ENCODE measurements at regions not wholly inside any gene's neighbourhood (a gene's known extent, or its start where the extent isn't known, plus 50 kb on each side); places are given as distances from the start of the nearest gene placed in this dataset.
A peak's percentile ranks its signal among the peaks of the same experiment; 100 is the strongest.

DNA sequence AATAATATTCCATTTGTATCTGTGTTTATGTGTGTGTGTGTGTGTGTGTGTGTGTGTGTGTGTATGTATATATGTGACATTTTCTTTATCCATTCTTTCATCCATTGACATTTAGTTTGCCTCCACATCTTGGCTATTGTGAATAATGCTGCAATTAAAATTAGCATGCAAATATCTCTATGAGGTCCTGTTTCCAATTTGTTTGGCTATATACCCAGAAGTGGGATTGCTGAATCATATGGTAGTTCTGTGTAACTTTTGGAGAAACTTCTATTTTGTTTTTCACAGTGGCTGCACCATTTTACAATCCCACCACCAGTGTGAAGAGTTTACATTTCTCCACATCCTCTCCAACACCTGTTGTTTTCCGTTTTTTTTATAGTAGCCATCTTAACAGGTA is 53.1 kb downstream of the CH25H start:
- DNase-seq: no peak

DNA sequence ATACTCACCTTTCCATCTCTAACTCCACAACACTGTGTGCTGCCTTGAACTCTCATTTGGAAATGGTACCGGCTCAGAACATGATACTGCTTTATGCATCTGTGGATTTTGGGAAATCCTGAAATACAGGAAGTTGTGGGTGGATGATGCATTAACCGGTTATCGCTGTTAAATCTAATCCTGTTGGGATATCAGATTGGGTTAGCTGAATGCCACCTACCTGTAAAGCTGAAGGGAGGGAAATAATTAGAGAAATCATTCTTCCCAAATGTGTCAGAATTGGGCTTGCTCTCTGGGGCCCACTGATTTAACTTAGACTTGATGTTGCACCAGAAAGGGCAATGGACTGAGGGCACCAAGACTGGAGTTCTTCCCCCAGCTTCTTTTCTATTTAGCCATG is 54.0 kb downstream of the CH25H start:
- DNase-seq: no peak

DNA sequence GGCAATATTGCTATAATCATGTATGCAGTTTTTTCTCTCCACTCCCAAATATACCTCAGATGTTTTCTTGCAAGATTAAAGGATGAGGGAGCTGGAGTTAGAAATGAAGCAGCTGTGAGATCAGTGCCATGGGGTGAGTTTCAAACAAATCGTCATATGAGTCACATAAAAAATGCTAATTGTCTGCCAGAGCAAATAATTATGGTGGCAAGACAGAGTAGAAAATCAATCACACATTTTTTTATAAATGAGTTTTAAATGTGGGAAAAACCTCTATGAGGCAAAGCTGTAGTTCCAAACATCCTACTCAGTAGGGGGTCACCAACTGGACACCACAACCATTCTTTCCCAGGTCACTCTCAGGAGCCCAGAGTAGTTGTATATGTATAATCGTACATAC is 55.3 kb downstream of the CH25H start:
- DNase-seq: no peak

DNA sequence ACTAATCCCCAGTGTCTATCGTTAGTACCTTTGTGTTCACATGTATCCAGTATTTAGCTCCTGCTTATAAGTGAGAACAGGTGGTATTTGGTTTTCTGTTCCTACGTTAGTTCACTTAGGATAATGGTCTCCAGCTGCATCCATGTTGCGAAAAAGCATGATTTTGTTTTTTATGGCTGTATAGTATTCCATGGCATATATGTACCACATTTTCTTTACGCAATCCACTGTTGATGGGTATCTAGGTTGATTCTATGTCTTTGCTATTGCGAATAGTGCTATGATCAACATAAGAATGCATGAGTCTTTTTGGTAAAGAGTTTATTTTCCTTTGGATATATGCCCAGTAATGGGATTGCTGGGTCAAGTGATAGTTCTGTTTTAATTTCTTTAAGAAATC is 59.1 kb downstream of the CH25H start:
- DNase-seq: no peak

DNA sequence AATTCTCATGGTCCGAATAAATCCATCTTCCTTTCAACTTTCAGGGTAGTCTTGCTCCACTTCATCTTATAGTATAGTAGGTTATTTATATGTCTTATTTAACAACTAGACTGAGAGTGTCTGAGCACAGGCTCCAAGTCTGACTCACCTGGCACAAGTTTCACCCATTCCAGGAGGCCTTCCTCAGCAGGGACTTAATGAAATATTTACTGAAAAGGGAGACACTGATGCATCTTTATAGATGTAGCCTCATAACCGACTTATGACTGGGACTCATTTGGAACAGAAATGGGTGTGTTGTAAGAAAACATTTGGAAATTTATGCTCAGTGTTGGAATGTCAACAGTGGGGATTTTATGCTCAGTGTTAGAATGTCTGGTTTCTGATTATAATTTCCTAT is 59.9 kb downstream of the CH25H start:
- DNase-seq: peak; percentile 19

DNA sequence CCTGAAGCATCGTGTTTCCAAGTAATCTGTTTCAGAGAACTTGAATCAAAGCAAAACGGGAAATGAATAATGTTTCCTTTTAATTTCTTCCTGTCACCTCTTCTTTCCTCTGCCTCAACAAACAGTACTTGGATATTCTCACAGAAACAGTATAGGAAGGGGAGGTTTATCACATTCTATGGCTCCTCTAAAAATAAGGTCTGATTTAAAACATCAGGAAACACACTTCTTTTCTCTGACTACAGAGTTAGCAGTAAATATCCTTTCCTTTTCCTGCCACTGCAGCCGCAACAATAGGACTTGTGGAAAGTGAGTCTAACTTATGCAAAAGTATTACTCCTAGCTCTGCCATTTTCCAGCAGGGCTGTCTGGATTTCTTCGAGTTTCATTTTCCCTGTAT is 62.3 kb downstream of the CH25H start:
- DNase-seq: no peak

DNA sequence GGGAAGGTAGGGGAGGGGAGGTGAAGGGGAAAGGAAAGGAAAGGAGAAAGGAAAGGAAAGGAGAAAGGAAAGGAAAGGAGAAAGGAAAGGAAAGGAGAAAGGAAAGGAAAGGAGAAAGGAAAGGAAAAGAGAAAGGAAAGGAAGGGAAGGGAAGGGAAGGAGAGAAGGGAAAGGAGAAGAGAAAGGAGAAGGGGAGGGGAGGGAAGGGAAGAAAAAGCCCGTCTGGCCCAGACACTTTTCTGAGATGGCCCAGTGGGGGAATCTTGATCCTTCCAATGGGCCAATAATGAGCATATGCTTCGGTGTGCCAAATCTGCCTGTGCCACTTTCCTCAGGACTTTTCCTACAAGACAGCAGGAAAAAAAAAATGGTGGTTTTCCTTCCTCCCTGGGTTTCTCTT is 64.5 kb downstream of the CH25H start:
- DNase-seq: no peak

DNA sequence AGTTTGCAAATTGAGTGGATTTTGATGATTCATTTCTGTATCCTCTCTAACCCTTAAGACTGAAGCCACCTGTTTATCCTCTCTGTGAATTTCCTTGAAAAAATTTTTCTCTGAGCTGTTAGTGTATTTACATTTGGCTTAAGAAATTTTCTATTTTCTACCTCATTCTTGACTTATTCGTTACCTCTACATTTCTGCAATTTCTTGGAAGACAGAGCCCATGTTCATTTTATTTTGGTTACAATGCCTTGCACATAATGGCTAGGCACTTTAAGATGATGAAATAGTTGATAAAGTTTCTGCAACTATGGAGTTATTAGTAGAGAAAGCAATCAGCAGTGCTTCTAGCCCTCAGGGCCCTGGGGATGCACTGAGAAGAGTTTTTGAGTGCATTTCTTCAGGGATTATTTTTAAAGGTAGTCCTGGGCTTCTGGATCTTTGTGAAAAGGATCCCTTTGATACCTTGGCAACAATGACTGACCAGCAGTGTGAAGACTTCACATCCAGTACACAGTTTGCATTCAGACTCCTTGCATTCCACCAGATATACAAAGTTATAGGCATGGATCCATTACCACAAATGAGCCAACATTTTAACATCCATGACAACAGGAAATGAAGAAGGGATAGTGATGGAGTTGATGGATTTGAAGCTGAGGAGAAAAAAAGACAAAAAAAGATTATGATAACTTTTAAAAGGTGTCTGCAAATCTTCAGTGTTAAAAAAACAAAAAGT is 68.2 kb downstream of the CH25H start:
- DNase-seq: no peak

DNA sequence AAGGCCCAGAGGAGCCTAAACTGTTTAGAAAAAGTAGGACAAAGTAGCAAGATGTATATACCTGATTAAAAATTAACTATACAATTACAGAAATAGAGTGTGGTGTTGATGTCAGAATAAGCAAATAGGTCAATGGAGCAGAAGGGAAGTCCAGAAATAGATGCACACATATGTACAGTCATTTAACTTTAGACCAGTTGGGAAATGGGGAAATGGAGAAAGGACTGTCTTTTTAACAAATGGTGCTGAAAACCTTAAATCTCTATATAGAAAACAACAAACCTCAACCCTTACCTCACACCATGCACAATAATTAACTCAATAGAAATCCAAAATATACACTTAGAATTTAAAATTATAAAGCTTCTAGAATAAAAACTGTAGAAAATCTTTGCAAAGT is 72.2 kb downstream of the CH25H start:
- DNase-seq: no peak

DNA sequence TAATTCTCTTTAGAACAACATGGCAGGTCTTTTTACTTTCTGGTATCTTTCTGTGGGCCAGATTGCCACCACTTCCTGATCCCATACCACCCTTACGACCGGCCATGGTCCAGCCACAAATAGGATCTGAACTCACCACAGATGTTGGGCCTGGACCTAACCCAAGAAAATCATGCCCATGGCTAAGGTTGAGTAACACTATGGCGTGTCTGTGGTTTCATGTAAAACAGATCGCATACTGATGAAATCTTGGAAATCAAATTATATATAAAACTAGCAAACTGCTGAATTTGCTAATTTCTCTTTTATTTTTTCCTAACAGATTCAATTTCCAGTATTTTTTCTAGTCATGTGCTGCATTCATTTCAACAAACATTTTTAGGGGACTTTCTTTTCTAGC is 77.2 kb downstream of the CH25H start:
- peak; percentile 33 for DNase-seq

DNA sequence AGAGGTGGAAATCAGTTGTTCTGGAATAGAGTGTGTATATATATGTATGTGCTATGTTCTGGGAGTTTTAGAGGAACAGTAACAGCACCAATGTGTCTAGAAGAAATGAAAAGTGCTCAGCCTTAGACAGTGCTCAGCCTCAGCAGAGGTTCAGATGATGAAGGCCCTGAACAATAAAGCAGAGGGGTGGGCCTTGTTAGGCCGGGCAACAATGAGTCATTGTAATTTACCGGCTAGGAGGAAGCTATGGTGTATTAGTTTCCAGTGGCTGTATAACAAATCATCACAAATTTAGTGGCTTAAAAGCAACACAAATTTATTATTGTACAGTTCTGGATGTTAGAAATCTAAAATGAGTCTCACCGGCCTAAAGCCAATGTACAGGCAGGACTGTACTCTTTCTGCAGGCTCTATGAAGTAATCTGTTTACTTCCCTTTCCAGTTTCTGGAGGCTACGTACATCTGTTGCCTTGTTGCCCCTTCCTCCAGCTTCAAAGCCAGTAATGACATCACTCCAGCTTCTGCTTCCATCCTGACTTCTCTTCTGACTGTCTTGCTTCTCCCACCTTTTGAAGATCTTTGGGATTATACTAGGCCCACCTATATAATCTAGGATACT is 84.6 kb downstream of the CH25H start:
- no peak for DNase-seq

DNA sequence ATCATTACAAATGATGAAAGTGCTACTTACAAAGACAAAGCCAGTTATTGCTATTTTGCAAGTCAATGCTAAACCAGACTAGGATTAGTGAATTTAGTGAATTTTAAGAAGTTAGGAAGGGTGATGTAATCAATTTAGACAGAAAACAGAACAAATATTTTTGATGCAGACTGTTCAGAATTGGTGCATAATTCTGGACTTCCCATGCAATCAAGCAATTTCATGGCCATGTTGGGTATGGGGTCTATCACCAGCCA is 85.4 kb downstream of the CH25H start:
- DNase-seq: no peak

DNA sequence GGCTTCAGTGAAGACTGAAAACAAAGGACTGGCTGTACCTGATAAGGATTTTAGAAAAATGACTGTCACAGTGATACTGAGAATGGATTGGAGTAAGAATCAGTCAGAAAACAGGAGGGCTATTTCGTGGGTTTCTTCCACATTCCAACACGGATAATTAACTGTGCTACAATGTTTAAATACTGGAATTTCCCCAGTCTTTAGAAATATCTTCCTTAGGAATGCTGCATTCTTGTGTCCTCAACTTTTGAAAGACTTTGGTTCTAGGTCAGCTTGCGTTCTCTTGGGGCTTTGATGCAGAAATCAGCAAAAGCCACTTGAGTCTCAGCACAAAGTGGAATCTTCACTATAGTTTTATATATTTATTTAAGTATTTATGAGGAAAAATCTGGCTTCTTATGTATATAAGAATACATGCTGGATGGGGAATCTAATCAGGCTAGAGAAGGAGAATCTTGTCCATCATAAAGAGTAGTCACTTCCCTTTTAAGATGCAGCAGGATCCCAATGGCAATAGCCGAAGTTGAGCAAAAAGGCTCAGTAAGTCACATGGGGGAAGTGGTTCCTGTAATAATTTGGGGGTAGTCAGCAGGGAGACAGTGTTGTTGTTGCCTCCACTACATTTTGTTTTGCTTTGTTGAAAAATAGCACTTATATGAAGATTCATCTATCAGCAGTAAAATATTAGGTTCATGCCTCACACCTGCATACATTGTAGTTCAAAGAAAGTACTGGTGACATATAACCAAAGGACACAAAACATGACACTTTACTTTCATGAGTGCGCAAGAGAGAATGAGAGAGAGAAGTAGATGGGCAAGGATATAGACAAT is 86.0 kb downstream of the CH25H start:
- no peak for DNase-seq

DNA sequence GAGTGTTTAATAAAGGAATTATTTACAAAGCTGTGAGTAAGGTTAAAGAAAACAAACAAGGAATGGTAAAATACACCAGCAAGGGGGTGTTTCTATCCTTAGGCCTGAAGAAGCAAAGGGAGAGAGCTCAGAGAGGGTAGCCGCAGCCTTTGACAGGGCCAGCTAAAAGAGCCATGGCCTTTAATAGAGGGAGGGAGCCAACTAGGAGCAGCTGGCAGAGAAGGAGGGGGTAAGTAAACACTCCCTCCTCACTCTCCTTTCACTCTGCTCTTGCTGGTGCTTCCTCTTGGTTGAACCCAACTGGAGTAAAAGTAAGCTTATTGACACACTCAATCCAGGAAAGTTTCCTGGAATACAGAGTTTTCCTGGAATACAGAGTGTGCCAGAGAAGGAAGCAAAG is 87.5 kb downstream of the CH25H start:
- DNase-seq: no peak

DNA sequence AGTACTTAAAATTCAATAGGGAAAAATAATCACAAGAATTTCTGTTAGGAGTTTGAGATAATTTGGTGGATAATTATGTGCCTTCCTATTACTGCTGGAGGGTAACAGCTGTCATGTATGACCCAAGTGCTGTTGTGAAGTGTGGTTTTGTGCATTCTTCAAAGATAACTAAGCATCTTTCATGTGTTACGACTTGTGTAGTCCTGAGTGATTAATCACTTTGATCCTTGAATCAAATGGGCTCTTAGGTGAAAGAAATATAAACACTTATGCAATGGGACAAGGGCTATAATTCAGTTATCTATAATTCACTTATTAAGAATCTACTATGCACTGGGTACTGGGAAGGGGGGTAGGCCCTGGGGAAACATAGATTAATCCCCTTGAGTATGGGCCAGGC is 89.0 kb downstream of the CH25H start:
- peak; percentile 21 for DNase-seq

DNA sequence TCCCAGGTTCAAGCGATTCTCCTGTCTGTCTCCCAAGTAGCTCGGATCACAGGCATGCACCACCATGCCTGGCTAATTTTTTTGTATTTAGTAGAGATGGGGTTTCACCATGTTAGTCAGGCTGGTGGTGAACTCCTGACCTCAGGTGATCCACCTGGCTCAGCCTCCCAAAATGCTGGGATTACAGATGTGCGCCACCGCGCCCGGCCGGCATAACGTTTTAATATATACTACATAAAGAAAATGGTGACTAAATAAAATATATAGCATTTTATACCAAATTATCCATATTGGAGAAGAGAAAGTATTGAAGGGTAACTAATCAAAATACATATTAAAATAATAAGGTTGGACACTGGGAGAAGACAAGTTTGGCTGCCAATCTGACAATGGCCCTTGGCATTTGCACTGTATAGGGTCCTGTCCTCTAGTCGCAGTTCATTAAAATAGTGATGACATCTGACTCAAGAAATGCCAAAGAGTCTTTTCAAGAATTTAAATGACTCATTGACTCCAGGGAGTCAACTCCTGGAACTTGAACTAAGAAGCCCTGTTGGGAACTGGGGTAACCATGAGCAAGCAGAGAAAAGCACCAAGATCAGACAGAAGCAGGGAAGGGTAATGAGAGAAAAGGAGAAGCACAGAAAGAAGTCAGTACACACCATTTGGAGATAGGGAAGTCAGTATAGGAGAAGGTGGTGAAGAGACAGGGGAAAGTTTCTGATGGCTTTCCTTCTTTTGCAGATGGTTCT is 91.1 kb downstream of the CH25H start:
- no peak for DNase-seq

DNA sequence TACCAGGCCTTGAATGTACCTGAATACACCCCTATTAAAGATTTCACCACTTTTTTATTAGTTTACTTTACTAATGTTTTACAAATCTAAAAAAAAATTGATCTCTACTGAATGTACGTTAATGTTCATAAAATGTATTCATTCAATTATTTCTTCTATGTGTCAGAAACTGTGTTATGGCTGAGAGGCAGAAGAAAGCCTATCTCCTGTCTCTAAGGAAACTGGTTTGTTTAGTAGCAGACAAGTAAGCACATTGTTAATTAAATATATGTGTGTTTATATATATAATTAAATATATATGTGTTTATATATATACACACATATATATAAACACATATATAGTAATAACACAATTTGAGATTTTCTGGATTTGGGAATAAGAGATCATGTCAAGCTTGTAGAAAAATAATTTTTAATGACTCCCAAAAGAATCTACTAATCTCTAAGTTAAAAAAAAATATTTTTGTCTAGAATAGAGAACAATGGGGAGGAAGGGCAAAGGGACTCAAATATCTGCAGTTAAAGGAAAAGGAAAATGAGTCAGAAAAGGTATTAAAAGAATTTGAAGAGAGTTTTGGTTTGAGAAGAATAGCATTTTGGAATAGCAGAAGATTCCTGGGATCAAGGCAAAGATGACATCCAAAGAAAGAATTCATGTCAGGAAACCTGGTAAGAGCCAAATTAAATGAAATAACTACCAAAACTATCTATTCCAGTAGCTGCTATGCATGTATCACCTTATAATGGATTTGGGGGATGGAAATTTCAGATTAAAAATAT is 92.1 kb downstream of the CH25H start:
- no peak for DNase-seq

DNA sequence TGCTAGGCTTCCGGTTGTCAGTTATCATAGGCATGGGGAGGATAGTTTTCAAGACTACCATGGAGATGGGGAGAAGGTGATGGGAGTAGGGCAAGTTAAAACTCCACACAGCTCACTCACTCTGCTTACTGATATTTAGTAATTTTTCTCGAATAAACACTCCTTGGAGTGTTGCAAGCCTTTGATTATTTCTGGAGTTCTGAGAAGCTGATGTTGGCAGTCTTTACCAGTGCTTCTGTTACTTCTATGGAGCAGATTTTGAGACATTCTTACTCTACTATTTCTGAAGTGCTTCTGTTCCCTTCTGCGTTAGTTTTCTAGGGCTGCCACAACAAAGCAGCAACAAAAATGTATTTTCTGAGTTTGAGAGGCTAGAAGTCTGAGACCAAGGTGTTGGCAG is 104.4 kb downstream of the CH25H start:
- no peak for DNase-seq

DNA sequence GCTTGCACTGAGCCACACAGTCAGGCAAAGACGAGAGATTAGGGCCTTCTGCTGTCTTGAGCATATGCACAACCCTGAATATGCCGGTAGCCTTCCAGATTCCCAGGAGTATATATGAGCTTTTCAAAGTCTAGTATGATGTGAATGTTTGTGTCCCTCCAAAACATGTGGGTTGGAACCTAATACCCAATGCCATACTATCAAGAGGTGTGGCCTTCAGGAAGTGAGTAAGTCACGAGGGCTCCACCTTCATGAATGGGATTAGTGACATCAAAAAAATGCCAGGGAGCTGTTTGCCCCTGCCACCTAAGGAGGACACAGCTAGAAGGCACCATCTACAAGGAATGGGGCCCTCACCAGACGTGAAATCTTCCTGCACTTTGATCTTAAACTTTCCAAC is 105.2 kb downstream of the CH25H start:
- no peak for DNase-seq

DNA sequence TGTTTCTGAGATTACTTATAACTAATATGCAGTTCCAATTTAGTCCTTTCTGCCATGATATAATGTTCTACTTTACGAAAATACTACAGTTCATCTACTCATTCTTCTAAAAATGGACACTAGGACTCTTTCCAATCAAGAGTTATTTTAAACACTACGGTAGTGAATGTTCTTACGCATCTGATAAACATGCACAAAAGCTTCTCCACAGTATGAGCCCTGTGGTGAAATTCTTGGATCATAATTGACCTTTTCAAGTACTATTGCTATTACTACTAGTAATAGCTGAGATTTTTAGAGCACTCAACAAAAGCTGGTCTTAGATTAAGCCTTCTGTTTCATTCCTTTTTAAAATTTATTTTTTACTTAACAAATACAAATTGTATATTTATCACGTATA is 106.4 kb downstream of the CH25H start:
- no peak for DNase-seq

DNA sequence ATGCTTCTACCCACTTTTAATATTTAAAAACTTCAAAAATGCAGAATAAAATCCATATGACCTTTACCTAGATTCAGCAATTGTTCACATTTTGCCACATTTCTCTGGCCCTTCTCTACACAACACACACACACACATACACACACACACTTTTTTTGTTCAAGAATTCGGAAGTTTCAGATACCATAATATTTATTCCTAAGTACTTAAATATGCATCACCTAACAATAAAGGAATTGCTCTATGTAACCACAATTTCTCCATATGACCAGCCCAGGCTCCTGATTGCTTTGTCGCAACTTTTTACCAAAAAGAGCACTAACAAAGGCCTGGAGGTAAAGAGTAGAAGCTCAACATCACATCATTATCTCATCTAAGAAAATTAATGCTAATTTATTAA is 106.6 kb downstream of the FAS start:
- no peak for DNase-seq

DNA sequence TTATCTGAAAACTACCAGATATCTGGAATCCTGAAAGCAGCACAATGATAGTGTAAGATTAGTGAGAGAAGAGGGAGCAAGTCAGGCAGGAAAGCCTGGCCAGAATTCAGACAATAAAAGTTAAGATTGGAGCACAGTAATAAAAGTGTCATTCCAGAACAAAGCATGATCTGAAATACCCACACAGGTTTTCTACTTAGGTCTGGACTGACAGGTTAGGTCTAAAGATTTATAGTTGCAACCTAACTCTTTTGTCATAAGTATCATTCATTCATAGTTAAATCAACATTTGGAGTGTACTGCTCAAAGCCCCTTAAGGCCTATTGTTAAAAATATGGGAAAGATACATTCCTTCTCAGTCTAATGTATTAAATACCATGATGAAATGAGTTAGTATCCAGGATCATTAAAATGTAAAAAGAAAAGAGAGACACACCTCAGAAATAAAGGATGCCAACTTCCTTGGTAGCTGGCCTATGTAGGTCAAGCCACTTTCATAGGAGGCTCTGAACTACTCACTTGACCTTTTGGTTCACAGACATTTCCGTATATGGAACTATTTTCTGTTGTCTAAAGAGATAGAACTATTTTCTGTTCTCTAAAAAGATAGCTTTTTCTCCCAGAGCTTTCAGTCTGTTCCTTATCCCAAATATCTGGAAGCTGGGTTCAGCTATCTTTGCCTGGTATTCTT is 105.2 kb downstream of the FAS start:
- DNase-seq: no peak

All from T1000 (cell line).